ENCODE measurements at regions not wholly inside any gene's neighbourhood (a gene's known extent, or its start where the extent isn't known, plus 50 kb on each side); places are given as distances from the start of the nearest gene placed in this dataset.

- no peak for DNase-seq (ENCODE audit: low spot score)
Measured at GRCh38 chr4:127151941-127152340, 480.8 kb upstream of the INTU start.

GRCh38 chr4:127155116-127155515, 477.6 kb upstream of the INTU start:
- no peak for DNase-seq (ENCODE audit: low spot score)

- no peak for DNase-seq (ENCODE audit: low spot score)
Measured at GRCh38 chr4:127155555-127155954, 477.2 kb upstream of the INTU start.

- DNase-seq (ENCODE audit: low spot score) = no peak
Measured at GRCh38 chr4:127162741-127163140, 470.0 kb upstream of the INTU start.

GRCh38 chr4:127165971-127166370, 466.8 kb upstream of the INTU start:
- DNase-seq (ENCODE audit: low spot score) = no peak

GRCh38 chr4:127174201-127174600, 458.6 kb upstream of the INTU start:
- DNase-seq (ENCODE audit: low spot score) = no peak

- DNase-seq (ENCODE audit: low spot score) = no peak
Measured at GRCh38 chr4:127174616-127175015, 458.1 kb upstream of the INTU start.

GRCh38 chr4:127179256-127180087, 453.3 kb upstream of the INTU start:
- DNase-seq (ENCODE audit: low spot score) = no peak

GRCh38 chr4:127181001-127181400, 451.8 kb upstream of the INTU start:
- no peak for DNase-seq (ENCODE audit: low spot score)

GRCh38 chr4:127182687-127183086, 450.1 kb upstream of the INTU start:
- DNase-seq (ENCODE audit: low spot score) = no peak

- no peak for DNase-seq (ENCODE audit: low spot score)
Measured at GRCh38 chr4:127188847-127189246, 443.9 kb upstream of the INTU start.

- DNase-seq (ENCODE audit: low spot score) = no peak
Measured at GRCh38 chr4:127194281-127194680, 438.5 kb upstream of the INTU start.

- DNase-seq (ENCODE audit: low spot score) = no peak
Measured at GRCh38 chr4:127196655-127197352, 436.0 kb upstream of the INTU start.

GRCh38 chr4:127203562-127204200, 429.1 kb upstream of the INTU start:
- no peak for DNase-seq (ENCODE audit: low spot score)

- no peak for DNase-seq (ENCODE audit: low spot score)
Measured at GRCh38 chr4:127204322-127204721, 428.4 kb upstream of the INTU start.

- DNase-seq (ENCODE audit: low spot score) = no peak
Measured at GRCh38 chr4:127209580-127210095, 423.1 kb upstream of the INTU start.

- DNase-seq (ENCODE audit: low spot score) = no peak
Measured at GRCh38 chr4:127210893-127211649, 421.7 kb upstream of the INTU start.

GRCh38 chr4:127211650-127212560, 420.9 kb upstream of the INTU start:
- no peak for DNase-seq (ENCODE audit: low spot score)

GRCh38 chr4:127212701-127213100, 420.1 kb upstream of the INTU start:
- no peak for DNase-seq (ENCODE audit: low spot score)

- DNase-seq (ENCODE audit: low spot score) = no peak
Measured at GRCh38 chr4:127214016-127214415, 418.7 kb upstream of the INTU start.

- DNase-seq (ENCODE audit: low spot score) = no peak
Measured at GRCh38 chr4:127214931-127215330, 417.8 kb upstream of the INTU start.
